IMR-90 (cell line): ENCODE measurements at regions not wholly inside any gene's neighbourhood (a gene's known extent, or its start where the extent isn't known, plus 50 kb on each side); places are given as distances from the start of the nearest gene placed in this dataset.

Experiments used
- MAFK ChIP-seq: IDR thresholded peaks from 2 replicates; pipeline ENCODE4 v1.6.1; 2012; ENCODE audit warnings: low read depth, low read length, improper control_type of control experiment
- MXI1 ChIP-seq: IDR thresholded peaks from 2 replicates; pipeline ENCODE4 v1.6.1; 2012; ENCODE audit warnings: low read depth, mild to moderate bottlenecking, low read length, moderate library complexity, borderline replicate concordance
- POLR2A ChIP-seq: IDR thresholded peaks from 2 replicates; pipeline ENCODE4 v1.6.1; 2012; ENCODE audit warnings: mild to moderate bottlenecking, low read depth, low read length
- TF ChIP-seq, protein P1 (sequence below): conservative IDR thresholded peaks from 2 replicates; pipeline ENCODE4 v1.5.1; 2012; ENCODE audit warnings: mild to moderate bottlenecking, low read depth, low read length, improper control_type of control experiment

DNA sequence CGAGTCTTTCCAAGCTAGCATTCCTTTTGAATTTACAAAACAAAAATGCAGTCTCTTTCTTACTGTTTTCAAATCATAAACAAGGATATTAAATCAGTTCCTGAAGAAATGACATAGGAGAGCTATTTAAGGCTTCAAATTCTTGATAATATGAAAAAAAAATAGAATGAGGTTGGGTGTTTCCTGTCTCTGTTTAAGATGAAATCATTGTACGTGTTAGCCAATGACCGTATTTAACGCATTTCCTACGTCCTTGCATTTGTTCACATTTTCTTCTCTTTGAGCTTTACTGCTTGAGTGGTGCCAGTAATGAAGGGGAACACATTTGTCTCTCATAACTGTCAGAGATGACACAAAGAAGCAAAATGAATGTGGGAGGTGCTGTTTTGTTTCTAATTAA lies 821.3 kb downstream of the DIAPH3 start:
- TF ChIP-seq MAFK (no peak), POLR2A (no peak), MXI1 (no peak)
- TF ChIP-seq, protein P1, sequence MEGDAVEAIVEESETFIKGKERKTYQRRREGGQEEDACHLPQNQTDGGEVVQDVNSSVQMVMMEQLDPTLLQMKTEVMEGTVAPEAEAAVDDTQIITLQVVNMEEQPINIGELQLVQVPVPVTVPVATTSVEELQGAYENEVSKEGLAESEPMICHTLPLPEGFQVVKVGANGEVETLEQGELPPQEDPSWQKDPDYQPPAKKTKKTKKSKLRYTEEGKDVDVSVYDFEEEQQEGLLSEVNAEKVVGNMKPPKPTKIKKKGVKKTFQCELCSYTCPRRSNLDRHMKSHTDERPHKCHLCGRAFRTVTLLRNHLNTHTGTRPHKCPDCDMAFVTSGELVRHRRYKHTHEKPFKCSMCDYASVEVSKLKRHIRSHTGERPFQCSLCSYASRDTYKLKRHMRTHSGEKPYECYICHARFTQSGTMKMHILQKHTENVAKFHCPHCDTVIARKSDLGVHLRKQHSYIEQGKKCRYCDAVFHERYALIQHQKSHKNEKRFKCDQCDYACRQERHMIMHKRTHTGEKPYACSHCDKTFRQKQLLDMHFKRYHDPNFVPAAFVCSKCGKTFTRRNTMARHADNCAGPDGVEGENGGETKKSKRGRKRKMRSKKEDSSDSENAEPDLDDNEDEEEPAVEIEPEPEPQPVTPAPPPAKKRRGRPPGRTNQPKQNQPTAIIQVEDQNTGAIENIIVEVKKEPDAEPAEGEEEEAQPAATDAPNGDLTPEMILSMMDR, result no peak
